Upper lobe of left lung (tissue), 6 donors: ENCODE measurements at regions not wholly inside any gene's neighbourhood (a gene's known extent, or its start where the extent isn't known, plus 50 kb on each side); places are given as distances from the start of the nearest gene placed in this dataset.

ENCODE experiments used
- ATAC-seq, 2 donors: fragments of 200-7000 bp; cut with Tn5 transposase; one replicate each; pipeline ENCODE4 v1.9.1; 2022; ENCODE audit warnings: mild to moderate bottlenecking in 2 of 2, moderate library complexity in 2 of 2; ENCODE audit not compliant: low FRiP score in 2 of 2
- DNase-seq, 2 donors: peaks; one replicate each; pipeline ENCODE4 v3.0.0-alpha.2; 2019 to 2020
- H3K27ac ChIP-seq, 4 donors: fragments of 200-600 bp; sonication (generic); one replicate each; pipeline ENCODE4 v1.5.1; 2016 to 2019
- H3K27me3 ChIP-seq, 4 donors: fragments of 200-600 bp; sonication (generic); one replicate each; pipeline ENCODE4 v1.5.1; 2017 to 2019
- H3K36me3 ChIP-seq, 4 donors: fragments of 200-600 bp; sonication (generic); one replicate each; pipeline ENCODE4 v1.5.1; 2016 to 2019
- H3K4me1 ChIP-seq, 4 donors: fragments of 200-600 bp; sonication (generic); one replicate each; pipeline ENCODE4 v1.5.1; 2018 to 2019
- H3K4me3 ChIP-seq, 4 donors: fragments of 200-600 bp; sonication (generic); one replicate each; pipeline ENCODE4 v1.5.1; 2017 to 2019; ENCODE audit warnings: mild to moderate bottlenecking in 2 of 4, moderate library complexity in 1 of 4
- H3K9me3 ChIP-seq, 4 donors: fragments of 200-600 bp; sonication (generic); one replicate each; pipeline ENCODE4 v1.5.1; 2018 to 2019
- CTCF ChIP-seq, 6 experiments: fragments of 450-650 bp in 4 of 6; fragments of 200-600 bp in 2 of 6; sonication (generic) in 2 of 6; IDR thresholded peaks; one replicate each; pipeline ENCODE4 v1.5.1; 2016 to 2019; ENCODE audit warnings: antibody characterized with exemption in 6 of 6
- EP300 ChIP-seq, 4 donors: sonication (generic); formaldehyde crosslinking; IDR thresholded peaks; one replicate each; pipeline ENCODE4 v1.5.1; 2017; ENCODE audit warnings: antibody characterized with exemption in 4 of 4, control low read depth in 2 of 4
- POLR2A ChIP-seq, 4 donors: fragments of 450-650 bp; IDR thresholded peaks; one replicate each; pipeline ENCODE4 v1.5.1; 2016 to 2017; ENCODE audit warnings: antibody characterized with exemption in 4 of 4, mild to moderate bottlenecking in 2 of 4
- POLR2AphosphoS5 ChIP-seq, 2 donors: sonication (generic); formaldehyde crosslinking; IDR thresholded peaks; one replicate each; pipeline ENCODE4 v1.5.1; 2017; ENCODE audit warnings: antibody characterized with exemption in 2 of 2
- WGBS, 2 donors: methylation state at CpG; one replicate each; pipeline ENCODE4 v1.1.5; 2017 to 2018; 5-methylcytosine and 5-hydroxymethylcytosine counted together
- donor health status: DM: no; HTN: no; CAD: no; lungs with moderate emphysema.
- donor health status: DM: no; HTN: yes; CAD: no; lungs with severe emphysema.

- Histone ChIP-seq H3K27ac (no peak overlapping the region), H3K27me3 (no peaks in the 10 kb centered on the region), H3K36me3 (no peaks in the 10 kb centered on the region), H3K4me3 (no peak overlapping the region), H3K9me3 (no peaks in the 10 kb centered on the region), H3K4me1 (no peaks in the 10 kb centered on the region)
- TF ChIP-seq EP300 (IDR thresholded peaks at IDR 0.05), result no peak
- no peak for TF ChIP-seq CTCF (IDR thresholded peaks at IDR 0.05)
- TF ChIP-seq POLR2A (IDR thresholded peaks at IDR 0.05), result no peak
- no peak for TF ChIP-seq POLR2AphosphoS5 (IDR thresholded peaks at IDR 0.05)
- ATAC-seq (no peak), DNase-seq (no peak)
- 89 to 91% methylated on average over 5 of the region's 5 CpGs for WGBS, 2 donors
Observed at GRCh38 chr2:70388813-70389212, 86.9 kb upstream of the FAM136A start.

GRCh38 chr2:70388128-70388527 is 86.3 kb upstream of the FAM136A start:
- no peaks in the 10 kb centered on the region for H3K9me3 ChIP-seq
- no peak for DNase-seq
- ATAC-seq, result no peak
- TF ChIP-seq EP300 (IDR thresholded peaks at IDR 0.05), result no peak
- WGBS, 2 donors, result 83 to 90% methylated on average over 1 of the region's 1 CpG
- H3K4me3 ChIP-seq, result no peak overlapping the region
- no peaks in the 10 kb centered on the region for H3K27me3 ChIP-seq
- no peak overlapping the region for H3K27ac ChIP-seq
- no peaks in the 10 kb centered on the region for H3K36me3 ChIP-seq
- no peaks in the 10 kb centered on the region for H3K4me1 ChIP-seq

- peak in 1 of 2 donors; percentile 36 for DNase-seq
- Histone ChIP-seq H3K27ac (no peak overlapping the region), H3K4me3 (no peak overlapping the region), H3K36me3 (no peaks in the 10 kb centered on the region), H3K27me3 (no peaks in the 10 kb centered on the region), H3K9me3 (no peaks in the 10 kb centered on the region), H3K4me1 (no peaks in the 10 kb centered on the region)
- ATAC-seq, result no peak
- WGBS, 2 donors, result 64 to 72% methylated on average over 10 to 11 of the region's 11 CpGs
- TF ChIP-seq POLR2AphosphoS5 (IDR thresholded peaks at IDR 0.05), result no peak
- no peak for TF ChIP-seq EP300 (IDR thresholded peaks at IDR 0.05)
- no peak for TF ChIP-seq POLR2A (IDR thresholded peaks at IDR 0.05)
- no peak for TF ChIP-seq CTCF (IDR thresholded peaks at IDR 0.05)
Observed at GRCh38 chr2:70385966-70386595, 84.2 kb upstream of the FAM136A start.

GRCh38 chr2:70385204-70385603 is 83.3 kb upstream of the FAM136A start:
- ATAC-seq, result no peak
- Histone ChIP-seq H3K27ac (no peak overlapping the region), H3K4me3 (no peak overlapping the region), H3K27me3 (no peaks in the 10 kb centered on the region), H3K4me1 (no peaks in the 10 kb centered on the region), H3K9me3 (no peaks in the 10 kb centered on the region), H3K36me3 (no peaks in the 10 kb centered on the region)
- no peak for DNase-seq
- WGBS, 2 donors, result 63 to 72% methylated on average over 2 of the region's 2 CpGs
- TF ChIP-seq POLR2A (IDR thresholded peaks at IDR 0.05), result no peak
- no peak for TF ChIP-seq POLR2AphosphoS5 (IDR thresholded peaks at IDR 0.05)
- TF ChIP-seq EP300 (IDR thresholded peaks at IDR 0.05), result no peak
- TF ChIP-seq CTCF (IDR thresholded peaks at IDR 0.05), result no peak

- no peaks in the 10 kb centered on the region for H3K36me3 ChIP-seq
- no peak for TF ChIP-seq CTCF (IDR thresholded peaks at IDR 0.05)
- TF ChIP-seq POLR2A (IDR thresholded peaks at IDR 0.05), result no peak
- TF ChIP-seq EP300 (IDR thresholded peaks at IDR 0.05), result no peak
- TF ChIP-seq POLR2AphosphoS5 (IDR thresholded peaks at IDR 0.05), result no peak
- H3K9me3 ChIP-seq, result no peaks in the 10 kb centered on the region
- H3K4me1 ChIP-seq, result no peaks in the 10 kb centered on the region
- WGBS, 2 donors, result 40 to 62% methylated on average over 6 of the region's 6 CpGs
- H3K4me3 ChIP-seq, result no peak overlapping the region
- peak in 1 of 2 donors; percentile 10 for DNase-seq
- ATAC-seq, result no peak
- H3K27me3 ChIP-seq, result no peaks in the 10 kb centered on the region
- H3K27ac ChIP-seq, result no peak overlapping the region
Observed at GRCh38 chr2:70381821-70382220, 80.0 kb upstream of the FAM136A start.
